NOMO-1 treated with dmso at 0.1 percent for 144 hours (cell line): ENCODE measurements at regions not wholly inside any gene's neighbourhood (a gene's known extent, or its start where the extent isn't known, plus 50 kb on each side); places are given as distances from the start of the nearest gene placed in this dataset.

Source experiments
- DNase-seq: peaks from one replicate; lab custom pipeline; 2025; ENCODE audit not compliant: unreplicated experiment; lab: John Stamatoyannopoulos, UW

DNA sequence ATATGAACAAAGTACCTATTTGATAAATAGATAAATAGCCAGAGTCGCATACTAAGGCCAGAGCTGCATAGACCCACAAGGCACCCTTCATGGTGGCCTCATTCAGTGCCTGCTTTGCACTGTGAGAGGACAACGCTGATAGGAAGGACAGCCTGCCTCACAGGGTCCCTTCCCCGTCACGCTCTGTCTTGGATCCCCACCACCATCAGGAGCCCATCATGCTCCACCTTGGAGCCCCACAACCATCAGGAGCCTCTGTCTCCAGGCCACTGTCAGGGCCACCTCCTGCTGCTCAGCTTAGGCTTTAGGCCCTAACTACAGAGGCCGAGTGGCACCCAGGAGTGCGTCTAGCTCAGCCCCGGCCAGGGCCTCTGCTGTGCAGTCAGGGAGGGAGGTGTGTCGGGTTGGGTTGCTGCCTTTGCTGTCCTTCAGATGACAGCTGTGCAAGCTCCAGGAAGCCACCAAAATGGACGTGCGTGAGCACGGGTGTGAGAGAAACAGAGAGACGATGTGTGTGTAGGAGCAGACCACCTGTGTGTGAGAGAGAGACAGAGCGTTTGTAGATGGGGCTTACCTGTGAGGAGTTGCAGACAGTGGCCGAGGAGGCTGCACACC lies 516.9 kb downstream of the GLRX3 start:
- DNase-seq: no peak

DNA sequence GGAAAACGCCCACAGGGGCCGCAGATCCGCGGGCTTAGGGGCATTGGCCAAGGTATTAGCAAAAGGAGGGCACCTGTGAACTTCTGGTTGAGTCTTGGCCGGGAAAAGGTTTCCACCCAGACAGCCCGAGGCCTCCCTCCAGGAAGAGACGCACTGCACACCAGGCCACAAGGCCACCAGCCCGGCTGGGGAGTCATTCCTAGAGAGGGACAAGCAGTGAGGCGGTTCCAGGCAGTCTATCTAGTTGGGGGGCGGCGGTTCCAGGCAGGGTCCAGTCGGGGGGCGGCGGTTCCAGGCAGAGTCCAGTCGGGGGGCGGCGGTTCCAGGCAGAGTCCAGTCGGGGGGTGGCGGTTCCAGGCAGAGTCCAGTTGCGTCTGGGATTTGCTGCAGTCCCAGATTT lies 518.5 kb downstream of the GLRX3 start:
- no peak for DNase-seq

DNA sequence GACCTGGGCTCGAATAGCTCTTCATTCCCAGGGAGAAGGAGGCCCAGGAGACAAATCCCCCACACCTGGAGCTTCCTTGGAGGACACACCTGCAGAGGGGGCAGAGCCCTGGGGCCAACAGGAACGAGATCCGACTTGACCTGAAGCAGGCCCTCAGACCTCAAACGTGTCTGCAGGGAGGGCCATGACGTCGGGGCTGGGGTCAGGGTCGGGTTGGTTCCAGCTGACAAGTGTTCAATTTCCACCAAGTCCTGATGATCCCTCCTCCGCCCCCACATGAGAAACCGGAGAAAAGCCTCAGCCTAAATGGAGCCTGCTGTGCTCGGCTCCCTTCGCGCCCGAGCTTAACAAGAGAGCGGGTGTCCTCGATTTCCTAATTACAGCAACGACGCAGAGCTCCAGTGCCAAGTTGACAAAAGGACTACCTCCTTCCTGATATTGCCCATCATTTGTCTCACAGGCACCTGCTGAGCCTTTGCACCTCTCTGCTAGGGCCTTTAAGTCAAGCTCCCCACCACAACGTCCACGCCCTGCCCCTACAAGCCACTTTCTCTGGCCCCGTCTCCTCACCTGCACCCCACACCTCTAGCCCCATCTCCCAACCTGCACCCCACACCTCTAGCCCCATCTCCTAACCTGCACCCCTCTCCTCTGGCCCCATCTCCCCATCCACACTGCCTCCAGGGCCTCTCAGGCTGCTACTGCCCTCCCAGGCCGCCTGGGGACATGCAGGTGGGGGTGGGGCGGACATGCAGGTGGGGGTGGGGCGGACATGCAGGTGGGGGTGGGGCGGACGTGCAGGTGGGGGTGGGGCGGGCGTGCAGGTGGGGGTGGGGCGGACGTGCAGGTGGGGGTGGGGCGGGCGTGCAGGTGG lies 519.4 kb downstream of the GLRX3 start:
- DNase-seq: no peak

DNA sequence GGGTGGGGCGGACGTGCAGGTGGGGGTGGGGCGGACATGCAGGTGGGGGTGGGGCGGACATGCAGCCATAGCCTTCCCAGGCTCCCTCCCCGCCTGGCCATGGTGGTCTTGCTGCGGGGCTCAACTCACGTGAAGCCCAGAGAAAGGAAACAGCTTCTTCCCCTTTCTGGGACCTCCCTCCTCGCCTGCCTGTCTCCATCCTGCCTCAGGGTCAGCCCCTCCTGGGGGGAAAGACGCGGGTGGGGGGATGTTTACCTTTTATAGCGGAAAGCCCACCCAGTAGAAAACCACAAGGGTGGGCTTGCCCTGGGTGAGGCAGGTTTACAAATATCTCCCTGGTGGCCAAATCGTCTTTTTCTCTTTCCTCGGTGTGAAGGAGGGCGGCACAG lies 520.0 kb downstream of the GLRX3 start:
- DNase-seq: no peak

DNA sequence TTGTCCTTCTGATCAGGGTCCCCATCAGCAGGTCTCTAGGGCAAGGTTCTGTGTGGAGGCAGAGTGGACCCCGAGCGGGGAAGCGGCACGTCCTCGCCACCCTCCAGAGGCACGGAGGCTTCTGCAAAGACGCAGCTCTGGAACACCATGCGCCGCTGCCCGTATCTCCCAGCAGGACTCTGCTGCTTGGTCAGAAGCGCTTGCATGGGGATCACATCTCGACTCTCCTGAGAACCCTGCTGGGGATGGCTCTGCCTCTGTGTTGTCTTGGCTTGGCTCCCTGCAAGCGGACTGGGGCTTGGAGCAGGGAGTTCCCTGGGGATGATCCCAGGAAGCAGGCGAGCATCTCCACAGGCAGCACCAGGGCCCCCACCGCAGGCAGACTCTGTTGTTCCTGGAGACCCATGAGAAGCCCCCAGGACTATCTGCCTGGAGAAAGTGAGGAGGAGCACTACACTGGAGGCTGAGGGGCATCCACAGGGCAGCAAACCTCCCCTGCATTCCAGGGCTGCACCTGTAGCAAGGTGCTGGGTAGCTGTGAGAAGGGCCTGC lies 520.5 kb downstream of the GLRX3 start:
- DNase-seq: no peak

DNA sequence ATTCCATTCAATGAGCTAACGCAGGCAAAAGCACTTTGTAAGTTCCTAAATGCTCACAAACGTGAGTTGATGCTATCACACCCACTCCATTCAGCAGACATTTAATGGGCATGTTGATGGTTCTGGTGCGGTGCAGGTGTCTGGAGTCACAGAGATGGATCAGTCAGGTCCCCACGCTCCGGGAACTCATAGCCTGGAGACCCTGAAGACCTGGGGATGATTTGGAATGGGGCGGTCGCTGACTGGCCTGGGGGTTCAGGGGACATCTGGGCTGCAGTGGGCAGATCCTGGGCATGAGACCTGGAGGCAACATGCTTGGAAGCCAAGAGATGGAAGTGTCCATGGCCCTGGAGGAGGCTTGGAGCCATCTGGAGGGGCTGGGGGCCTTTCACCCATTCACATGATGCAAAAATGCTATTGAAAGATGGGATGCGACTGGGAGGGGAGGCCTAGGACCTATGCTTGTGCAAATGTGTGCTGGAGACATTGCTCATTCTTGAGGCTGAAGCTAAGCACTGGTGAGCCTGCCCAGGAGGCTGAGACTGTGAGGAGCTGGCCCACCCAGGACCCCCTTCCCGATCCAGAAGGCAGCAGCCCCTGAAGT lies 522.6 kb downstream of the GLRX3 start:
- no peak for DNase-seq

DNA sequence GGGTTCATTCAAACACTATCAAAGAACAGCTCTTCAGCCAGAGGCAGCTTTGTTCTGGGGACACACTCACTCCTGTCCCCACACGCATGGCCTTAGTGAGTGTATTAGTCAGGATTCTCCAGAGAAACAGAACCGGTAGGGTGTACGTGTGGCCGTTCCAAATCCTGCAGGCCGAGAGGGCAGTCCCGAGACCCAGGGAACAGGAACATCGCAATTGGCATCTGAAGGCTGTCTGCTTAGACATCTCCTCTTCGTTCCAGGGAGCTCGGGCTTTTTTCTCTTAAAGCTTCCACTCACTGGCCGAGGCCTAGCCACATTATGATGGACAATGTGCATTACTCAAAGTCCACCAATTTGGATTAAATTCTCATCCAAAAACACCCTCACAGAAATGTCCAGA lies 523.3 kb downstream of the GLRX3 start:
- no peak for DNase-seq

DNA sequence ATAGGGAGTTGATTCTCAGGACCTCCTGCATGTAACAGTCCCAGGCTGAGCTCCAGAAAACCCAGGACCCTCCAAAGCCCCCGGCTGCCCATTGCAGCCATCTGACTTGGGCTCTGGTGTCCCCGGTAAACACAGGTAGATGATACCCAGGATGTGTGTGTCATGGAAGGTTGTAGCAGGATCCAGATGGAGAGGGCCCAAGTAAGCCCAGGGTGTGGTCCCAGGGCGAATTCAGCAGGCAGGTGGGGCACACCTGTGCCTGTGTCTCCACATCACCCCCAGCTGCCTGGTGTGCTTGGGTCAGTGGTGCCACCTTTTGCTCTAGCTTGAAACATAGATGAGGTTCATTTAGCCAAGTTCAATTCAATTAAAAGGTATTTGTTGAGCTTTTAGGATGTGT lies 524.1 kb downstream of the GLRX3 start:
- no peak for DNase-seq

DNA sequence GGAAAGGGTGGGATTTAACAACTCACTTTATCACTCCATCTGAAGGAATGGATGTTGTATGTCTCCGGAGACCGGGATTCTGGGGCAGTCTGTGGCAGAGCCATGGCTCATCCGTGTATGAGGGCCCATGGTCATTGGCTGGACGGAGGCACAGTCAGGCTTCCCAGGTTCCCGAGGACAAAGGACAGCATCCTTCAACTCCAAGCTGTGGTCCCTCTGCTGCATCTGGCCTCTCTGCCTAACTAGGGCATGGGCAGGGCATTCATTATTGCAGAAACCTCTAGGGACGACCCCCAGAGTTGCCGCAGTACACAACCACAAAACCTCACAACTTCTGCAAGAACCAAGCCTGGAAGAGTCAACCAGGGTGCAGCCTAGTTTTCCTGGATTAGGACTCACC lies 525.2 kb downstream of the GLRX3 start:
- no peak for DNase-seq

DNA sequence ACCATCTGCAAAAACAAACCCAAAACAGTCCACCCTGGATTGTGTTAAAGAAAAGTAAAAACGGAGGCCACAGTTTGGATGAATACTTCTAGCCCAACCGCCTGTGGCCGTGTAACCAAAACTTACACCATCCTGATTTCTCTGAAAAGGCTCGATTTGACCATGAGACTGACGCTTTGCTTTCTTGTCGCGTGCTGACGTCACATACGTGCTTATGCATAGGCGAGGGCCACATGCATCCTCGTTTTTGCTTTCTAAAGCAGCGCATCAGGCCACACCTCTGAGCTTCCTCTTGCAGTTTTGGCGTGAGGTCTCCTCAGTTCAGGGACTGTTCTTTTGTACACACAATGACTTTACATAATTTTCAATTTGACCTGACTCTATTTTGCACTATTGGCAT lies 526.6 kb downstream of the GLRX3 start:
- DNase-seq: no peak

DNA sequence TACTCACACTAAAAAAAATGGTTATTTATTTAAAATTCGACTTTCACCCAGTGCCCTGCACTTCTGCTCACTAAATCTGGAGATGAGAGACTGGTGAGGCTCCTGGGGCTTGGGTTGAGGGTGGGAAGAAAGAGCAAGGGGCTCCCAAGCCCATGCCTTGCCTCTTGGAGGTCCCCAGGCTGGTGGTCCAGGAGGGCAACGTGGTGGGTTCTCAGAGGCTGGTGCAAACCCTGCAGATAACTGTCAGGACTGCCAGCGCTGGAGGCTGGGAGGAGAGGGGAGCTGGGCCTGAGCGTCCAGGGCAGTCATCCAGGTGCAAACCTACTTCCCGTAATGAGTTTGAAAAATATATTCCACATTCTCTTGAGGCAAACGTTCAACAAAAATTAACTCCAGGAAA lies 528.3 kb downstream of the GLRX3 start:
- DNase-seq: no peak

DNA sequence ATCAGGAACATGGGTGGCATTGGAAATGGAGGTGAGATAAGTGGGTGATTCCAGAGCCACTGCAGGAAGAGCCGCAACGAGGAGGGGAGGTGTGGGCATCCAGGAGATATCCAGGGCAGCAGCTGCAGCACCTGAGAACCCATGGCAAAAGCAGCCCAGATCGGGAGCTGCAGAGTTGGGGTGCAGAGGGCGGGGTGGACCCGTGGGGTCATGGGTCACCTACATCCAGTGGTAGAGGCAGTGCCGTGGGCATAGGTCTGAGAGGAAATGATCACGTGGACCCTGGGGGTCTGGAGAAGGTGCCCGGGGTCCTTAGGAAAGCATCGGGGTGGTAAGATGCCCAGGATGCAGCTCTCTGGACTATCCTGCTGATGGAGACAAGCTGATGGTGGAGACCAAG lies 530.0 kb downstream of the GLRX3 start:
- DNase-seq: no peak

DNA sequence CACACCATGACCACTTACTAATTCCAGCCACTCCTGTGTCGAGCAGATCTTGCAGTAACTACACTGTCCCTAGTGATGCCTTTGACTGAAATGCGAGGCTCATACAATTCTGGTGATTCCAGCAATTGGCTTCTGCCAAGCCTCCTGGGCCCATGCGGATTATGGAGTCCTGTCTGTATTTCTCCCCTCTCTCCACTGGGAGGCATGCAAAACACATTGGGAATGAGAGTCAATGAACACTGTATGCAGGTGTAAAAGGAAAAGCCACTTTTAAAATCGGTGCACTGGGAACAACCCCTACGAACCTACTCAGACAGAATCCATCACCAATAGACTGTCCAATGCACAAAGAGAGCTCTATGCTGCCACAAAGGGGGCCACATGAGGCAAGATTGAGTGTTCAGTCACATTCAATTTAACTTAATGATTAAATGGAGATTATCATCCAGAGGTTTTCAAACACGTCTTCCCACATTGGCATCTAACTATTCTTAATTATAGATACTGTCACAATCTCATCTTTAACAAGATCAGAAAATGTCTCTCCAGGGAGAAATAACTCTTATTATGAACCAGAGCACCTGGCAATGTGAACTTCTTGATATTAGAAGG lies 550.6 kb downstream of the GLRX3 start:
- DNase-seq: no peak

DNA sequence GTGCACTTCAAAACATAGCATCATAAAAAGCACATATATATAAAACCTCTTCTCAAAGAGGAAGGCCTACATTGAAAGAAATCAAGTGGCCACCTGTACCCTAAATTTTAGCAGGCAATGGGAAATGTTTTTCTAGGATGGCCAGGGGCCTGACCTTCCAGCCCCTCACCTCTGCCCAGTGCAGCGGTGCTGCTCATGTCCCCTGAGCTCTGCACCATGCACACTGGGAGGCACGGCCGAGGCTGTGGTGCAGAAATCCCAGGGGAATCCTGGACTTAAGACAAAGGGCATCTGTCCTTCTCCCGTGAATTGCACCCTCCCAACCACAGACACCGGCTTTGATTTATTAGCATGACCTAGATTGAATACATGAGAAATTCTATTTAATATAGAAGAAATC lies 551.4 kb downstream of the GLRX3 start:
- no peak for DNase-seq

DNA sequence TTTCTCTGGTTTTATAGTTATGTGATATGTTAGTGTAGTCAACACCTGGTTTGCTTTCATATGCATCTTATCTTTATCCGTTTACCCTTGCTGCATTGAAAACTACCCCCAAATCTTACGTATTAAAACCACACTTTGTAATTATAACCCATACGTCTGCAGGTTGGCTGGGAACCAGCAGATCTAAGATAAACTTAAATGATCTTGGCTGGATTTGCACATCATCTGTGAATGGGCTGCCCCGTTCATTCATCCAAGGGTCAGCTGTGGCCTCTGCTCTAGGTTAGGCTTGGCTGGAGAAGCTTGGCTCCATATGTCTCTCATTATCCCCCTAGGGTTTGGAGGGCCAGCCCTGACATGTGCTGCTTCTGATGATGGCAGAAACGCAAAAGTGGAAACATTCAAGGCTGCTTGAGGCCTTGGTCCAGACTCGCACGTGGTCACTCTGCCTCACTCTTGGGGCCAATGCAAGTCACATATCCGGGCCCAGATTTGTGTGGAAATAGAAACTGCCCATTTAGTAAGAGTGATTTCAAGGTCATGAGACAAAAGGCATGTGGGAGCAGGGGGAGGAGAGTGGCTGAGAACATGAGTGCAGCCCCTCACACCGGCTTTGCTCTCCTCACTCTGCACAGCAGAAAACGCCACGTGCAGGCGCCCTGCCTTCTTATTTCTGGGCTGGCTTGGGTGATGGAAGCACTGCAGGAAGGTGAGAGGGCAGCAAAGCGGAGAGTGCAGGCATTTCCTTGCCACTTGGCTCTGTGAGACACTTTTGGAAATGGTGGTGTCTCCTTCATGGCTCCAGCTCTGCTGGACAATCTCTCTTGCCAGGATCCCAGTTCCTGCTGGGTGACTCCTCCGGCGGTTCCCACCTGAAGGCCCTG lies 553.8 kb downstream of the GLRX3 start:
- DNase-seq: no peak

DNA sequence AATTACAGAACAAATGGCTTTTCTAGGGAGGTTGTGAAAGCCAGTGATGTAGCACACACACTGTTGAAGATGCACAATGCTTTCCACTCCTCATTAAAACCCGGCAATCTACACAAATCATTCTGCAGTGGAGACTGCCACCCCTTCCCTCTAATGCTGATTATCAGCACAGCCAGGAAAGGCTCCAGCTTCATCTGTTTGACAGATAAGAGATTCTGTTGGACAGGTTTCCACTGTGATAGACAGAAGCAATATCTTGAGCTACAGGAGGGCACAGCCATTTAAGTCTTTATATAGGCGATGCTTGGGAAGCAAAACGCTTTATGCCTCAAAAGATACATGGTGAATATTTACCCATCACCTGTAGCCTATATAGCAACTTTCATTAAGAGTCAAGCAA lies 555.6 kb downstream of the GLRX3 start:
- DNase-seq: no peak

DNA sequence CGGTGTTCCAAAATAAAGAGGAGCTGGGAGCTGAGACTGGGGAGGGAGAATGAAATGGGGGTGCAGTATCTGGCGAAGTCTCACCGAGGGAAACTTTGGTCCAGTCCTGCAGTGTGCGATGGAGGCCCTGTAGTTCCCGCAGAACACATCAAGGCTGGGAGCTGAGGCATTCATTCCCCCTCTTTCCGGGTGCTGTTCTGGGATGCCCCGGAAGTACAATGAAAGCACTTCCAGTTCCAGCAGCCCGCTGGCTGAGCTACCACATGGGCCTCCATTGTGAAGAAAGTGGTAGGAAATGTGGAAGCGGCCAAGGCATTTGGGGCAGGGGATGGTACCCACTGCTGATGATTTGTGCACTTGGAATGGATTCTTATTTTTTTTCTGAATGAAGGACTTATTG lies 560.7 kb downstream of the GLRX3 start:
- DNase-seq: no peak

DNA sequence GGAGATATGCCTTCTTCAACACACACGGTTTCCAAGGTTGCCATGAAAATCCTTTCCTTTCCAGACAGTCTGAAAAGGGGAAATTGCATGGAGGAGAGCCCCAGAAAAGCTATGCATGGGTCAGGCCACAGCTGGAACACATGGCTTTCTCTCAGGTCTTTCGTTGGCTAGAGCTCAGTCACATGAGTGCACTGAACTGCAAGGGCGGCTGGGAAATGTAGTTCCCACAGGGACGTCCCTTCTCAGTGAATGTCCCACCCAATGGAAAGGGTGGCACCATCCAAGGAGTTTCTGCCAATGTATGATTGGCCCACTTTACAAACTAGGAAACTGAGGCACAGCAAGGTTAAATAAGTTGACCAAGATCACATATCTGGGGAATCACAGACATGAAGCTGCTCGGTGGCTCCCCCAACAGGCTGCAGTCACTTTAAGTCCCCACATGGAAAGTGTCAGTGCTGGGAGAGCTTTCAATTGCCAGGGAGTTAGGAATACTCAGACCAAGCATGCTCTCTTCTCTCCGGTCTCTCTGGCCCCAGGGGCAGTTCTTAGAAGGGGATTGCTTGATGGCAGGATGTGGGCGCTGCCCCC lies 571.3 kb downstream of the GLRX3 start:
- DNase-seq: no peak

DNA sequence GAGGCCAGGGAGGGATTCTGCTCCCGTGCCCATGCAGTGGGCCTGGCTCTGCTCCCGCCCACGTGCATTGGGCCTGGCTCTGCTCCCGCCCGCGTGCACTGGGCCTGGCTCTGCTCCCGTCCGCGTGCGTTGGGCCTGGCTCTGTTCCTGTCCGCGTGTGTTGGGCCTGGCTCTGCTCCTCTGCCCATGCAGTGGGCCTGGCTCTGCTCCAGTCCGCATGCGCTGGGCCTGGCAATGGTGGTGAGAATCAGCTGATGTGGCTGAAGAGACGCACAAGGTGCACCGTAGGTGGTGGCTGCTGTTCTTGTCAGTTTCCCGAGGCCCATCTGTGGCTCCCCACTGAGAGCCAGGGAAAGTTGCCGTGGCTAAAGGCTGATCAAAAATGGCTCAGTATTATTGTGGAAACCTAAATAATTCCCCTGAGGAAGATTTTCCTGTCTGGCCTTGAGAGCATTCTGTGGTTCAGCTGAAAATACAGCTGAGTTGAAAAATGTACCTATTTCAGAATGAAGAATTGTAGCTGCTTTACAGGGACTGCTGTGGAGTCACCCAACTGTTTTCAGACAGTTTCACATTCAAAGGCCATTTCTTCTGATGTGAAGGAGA lies 572.4 kb downstream of the GLRX3 start:
- DNase-seq: no peak

DNA sequence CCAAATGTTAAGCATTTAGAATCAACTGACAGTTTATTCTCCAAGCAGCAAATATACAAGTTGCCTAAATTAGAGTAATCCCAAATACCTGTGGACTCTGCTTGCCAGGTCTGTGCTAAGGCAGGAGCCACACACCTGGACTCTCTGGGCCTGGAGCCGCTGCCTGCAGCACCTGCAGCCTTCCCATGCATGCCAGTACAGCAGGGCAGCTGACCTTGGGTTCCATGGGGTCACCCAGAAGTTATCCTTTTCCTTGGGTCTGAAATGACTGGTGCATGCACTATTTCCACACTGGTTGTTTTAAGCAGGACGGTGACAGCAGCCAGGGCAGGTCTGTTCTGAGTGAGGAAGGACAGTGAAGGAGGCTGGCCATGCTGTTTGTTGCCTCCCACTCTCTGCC lies 573.2 kb downstream of the GLRX3 start:
- no peak for DNase-seq
